Kidney capillary endothelial cell (primary cell): ENCODE measurements at regions not wholly inside any gene's neighbourhood (a gene's known extent, or its start where the extent isn't known, plus 50 kb on each side); places are given as distances from the start of the nearest gene placed in this dataset.
A peak's percentile ranks its signal among the peaks of the same experiment; 100 is the strongest.

ENCODE experiments used
- DNase-seq: peaks from one replicate; pipeline ENCODE4 v3.0.0-alpha.2; 2018; ENCODE audit warnings: low spot score

DNA sequence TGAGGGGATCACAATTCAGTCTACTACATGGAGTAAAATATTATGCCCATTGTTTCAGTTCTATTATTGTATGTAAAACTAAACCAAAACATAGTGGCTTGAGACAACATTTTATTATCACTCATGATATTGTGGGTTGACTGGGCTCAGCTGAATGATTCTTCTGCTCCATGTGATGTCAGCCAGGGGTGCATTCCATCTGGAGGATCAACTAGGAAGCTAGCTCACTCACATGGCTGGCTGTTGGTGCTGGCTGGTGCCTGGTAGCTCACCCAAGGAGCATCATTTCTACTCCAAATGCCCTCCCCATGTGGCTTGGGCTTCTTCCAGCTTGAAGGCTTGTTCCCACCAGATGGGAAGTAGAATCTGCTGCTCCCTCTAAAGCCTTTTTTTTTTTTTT, 51.8 kb upstream of the CLRN1 start:
- no peak for DNase-seq

GRCh38 chr3:151034303-151034702, 51.2 kb upstream of the MED12L start:
- no peak for DNase-seq

- peak; percentile 33 for DNase-seq
Measured at GRCh38 chr3:151035072-151035471, 50.4 kb upstream of the MED12L start.
